Prostate gland (tissue), 2 donors: ENCODE measurements at regions not wholly inside any gene's neighbourhood (a gene's known extent, or its start where the extent isn't known, plus 50 kb on each side); places are given as distances from the start of the nearest gene placed in this dataset.

Experiments used
- DNase-seq: peaks from one replicate; pipeline ENCODE4 v3.0.0-alpha.2; 2019; ENCODE audit warnings: low spot score
- H3K27ac ChIP-seq, 2 donors: fragments of 200-600 bp; sonication (generic); 2 replicates each; pipeline ENCODE4 v1.5.1; 2017 to 2019
- H3K27me3 ChIP-seq: fragments of 200-600 bp; sonication (generic); replicated peaks from 2 replicates; pipeline ENCODE4 v1.5.1; 2019; ENCODE audit not compliant: insufficient read depth
- H3K36me3 ChIP-seq, 2 donors: fragments of 200-600 bp; sonication (generic); 1 replicate in 1 of 2; 2 replicates in 1 of 2; pipeline versions ENCODE4 v1.5.1 to v1.8.1; 2017 to 2019
- H3K4me1 ChIP-seq: fragments of 200-600 bp; sonication (generic); replicated peaks from 2 replicates; pipeline ENCODE4 v1.5.1; 2019
- H3K4me3 ChIP-seq, 2 donors: fragments of 200-600 bp; sonication (generic); 2 replicates each; pipeline ENCODE4 v1.5.1; 2017 to 2019
- H3K9me3 ChIP-seq: fragments of 200-600 bp; sonication (generic); 2 replicates; pipeline ENCODE4 v1.5.1; 2017
- POLR2A ChIP-seq: fragments of 450-650 bp; IDR thresholded peaks from one replicate; pipeline ENCODE4 v1.6.1; 2016; ENCODE audit warnings: antibody characterized with exemption, mild to moderate bottlenecking
- POLR2AphosphoS5 ChIP-seq: sonication (generic); formaldehyde crosslinking; IDR thresholded peaks from one replicate; pipeline ENCODE4 v1.6.1; 2017; ENCODE audit warnings: antibody characterized with exemption
- WGBS: methylation state at CpG from one replicate; pipeline ENCODE4 v1.1.5; 2018; 5-methylcytosine and 5-hydroxymethylcytosine counted together
- intact Hi-C: fragments of 100-400 bp; cut with DNase I; formaldehyde crosslinking; loops from one replicate; pipeline ENCODE4 v1.14.2; 2022
- TF ChIP-seq, protein P1 (sequence below), 4 experiments: fragments of 200-600 bp in 2 of 4; fragments of 450-650 bp in 2 of 4; sonication (generic) in 2 of 4; IDR thresholded peaks; 1 replicate in 3 of 4; 2 replicates in 1 of 4; pipeline ENCODE4 v1.5.1; 2016 to 2019; ENCODE audit warnings: antibody characterized with exemption in 4 of 4, mild to moderate bottlenecking in 2 of 4, moderate library complexity in 2 of 4

DNA sequence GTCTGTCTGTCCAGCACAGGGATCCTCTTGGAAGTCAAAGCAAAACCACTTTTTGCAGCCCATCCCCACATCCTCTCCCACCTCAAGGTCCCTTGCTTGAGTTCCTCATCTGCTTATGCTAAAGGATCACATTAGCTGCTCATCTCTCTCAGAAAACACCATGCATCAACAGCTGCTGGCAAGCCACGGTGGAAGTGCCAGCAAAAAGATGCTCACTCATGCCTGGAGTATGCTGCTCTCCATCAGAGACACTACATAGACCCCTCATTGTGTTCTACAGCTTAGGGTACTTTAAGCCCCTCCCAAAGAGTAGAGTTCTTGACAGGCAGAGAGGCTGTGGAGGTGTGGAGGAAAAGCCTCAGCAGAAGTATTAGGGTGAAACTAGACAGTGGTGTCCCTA is 94.6 kb upstream of the COL8A1 start:
- no peak for DNase-seq
- intact Hi-C loops = no loop called here

DNA sequence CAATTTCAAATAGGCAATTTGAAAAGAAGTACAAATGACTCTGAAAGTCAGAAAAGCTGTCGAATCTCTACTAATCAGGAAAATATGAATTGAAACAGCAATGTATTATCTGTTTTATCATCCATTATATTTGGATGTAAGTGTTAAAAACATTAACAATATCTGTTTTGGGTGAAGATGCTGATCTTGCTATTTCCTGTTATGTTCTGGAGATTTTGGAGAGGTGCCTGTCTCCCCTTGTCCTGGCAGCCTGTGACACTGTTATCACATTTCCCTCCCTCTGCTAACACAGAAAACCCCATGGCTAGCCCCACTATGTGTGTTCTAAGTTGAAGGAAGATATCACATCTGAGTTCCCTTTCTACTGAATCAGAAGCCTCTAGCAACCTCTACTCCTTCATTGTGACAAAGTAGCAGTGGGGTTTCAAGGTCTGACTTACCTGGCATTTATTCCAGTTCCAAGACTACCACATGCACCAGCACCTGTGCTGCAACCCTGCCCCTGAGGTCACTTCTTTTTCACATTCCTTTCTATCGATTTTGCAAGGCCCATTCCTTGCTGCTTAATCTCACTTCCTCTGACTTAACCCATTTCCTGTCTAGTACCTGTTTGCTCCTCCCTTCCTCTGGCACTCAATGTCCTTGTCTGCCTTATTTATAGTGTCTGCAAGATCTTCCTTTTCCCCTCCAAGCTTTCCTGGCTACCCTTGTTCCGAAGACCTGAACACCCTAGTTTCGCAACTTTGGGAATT is 95.5 kb upstream of the COL8A1 start:
- intact Hi-C loops = no loop called here
- H3K4me1 ChIP-seq = no peaks in the 10 kb centered on the region
- WGBS = 73% methylated on average over 4 of the region's 4 CpGs
- no peaks in the 10 kb centered on the region for H3K36me3 ChIP-seq
- H3K9me3 ChIP-seq = no peaks in the 10 kb centered on the region
- DNase-seq = no peak
- no peak for TF ChIP-seq POLR2AphosphoS5
- TF ChIP-seq, protein P1, sequence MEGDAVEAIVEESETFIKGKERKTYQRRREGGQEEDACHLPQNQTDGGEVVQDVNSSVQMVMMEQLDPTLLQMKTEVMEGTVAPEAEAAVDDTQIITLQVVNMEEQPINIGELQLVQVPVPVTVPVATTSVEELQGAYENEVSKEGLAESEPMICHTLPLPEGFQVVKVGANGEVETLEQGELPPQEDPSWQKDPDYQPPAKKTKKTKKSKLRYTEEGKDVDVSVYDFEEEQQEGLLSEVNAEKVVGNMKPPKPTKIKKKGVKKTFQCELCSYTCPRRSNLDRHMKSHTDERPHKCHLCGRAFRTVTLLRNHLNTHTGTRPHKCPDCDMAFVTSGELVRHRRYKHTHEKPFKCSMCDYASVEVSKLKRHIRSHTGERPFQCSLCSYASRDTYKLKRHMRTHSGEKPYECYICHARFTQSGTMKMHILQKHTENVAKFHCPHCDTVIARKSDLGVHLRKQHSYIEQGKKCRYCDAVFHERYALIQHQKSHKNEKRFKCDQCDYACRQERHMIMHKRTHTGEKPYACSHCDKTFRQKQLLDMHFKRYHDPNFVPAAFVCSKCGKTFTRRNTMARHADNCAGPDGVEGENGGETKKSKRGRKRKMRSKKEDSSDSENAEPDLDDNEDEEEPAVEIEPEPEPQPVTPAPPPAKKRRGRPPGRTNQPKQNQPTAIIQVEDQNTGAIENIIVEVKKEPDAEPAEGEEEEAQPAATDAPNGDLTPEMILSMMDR (IDR thresholded peaks at IDR 0.05) = no peak
- TF ChIP-seq POLR2A = no peak
- H3K4me3 ChIP-seq = no peak overlapping the region
- no peaks in the 10 kb centered on the region for H3K27me3 ChIP-seq
- no peak overlapping the region for H3K27ac ChIP-seq

More for the DNA sequence above, 94.6 kb upstream of the COL8A1 start:
- no peak overlapping the region for H3K27ac ChIP-seq
- TF ChIP-seq POLR2AphosphoS5 (no peak), POLR2A (no peak)
- TF ChIP-seq, protein P1 (IDR thresholded peaks at IDR 0.05) = no peak
- H3K4me3 ChIP-seq = no peak overlapping the region
- H3K9me3 ChIP-seq = no peaks in the 10 kb centered on the region
- WGBS = 0% methylated on average over 1 of the region's 1 CpG
- H3K4me1 ChIP-seq = no peaks in the 10 kb centered on the region
- no peaks in the 10 kb centered on the region for H3K27me3 ChIP-seq
- no peaks in the 10 kb centered on the region for H3K36me3 ChIP-seq

DNA sequence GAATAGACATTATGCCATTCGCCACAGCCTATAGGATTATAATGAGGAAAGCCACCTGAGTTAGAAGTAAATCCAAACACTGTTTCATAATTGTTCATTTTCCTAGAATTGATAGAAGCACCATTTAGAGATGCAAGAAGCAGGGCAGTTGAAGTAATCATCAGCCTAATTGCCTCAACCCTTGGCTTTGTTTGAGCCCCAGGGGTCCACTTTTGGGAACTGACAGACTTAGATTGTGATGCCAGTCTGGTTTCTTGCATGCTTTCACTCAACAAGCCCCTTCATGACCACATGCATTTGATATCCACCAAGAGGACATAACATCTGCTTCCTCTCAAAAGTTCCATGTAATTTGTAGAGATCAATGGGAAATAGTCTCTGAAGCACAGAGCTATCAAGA is 97.2 kb upstream of the COL8A1 start:
- no peak overlapping the region for H3K4me3 ChIP-seq
- H3K27ac ChIP-seq = no peak overlapping the region
- no peaks in the 10 kb centered on the region for H3K4me1 ChIP-seq
- H3K9me3 ChIP-seq = no peaks in the 10 kb centered on the region
- H3K36me3 ChIP-seq = no peaks in the 10 kb centered on the region
- H3K27me3 ChIP-seq = no peaks in the 10 kb centered on the region
- DNase-seq = no peak
- 94% methylated on average over 1 of the region's 1 CpG for WGBS
- TF ChIP-seq, protein P1 (IDR thresholded peaks at IDR 0.05) = no peak
- no peak for TF ChIP-seq POLR2A
- TF ChIP-seq POLR2AphosphoS5 = no peak
- intact Hi-C loops = no loop called here

DNA sequence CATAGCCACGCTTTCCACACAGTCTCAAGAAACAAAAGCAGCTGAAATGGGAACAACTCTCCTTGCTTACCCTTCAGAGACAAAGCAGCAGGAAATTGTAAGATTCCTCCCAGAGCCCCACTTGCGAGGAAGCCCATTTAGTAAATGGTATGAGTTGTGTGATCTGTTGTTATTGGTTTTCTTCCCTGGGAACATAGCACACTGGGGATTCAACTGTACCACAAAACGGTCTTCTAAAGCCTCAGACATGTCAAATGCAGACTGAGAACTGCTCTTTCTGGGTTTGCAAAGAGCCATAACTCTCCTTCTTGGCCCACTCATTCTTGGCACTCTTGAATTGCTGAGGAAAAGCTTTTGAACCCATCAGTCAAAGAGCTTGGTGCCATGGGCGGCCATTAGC is 101.0 kb upstream of the COL8A1 start:
- DNase-seq = no peak
- no peaks in the 10 kb centered on the region for H3K36me3 ChIP-seq
- TF ChIP-seq POLR2AphosphoS5 = no peak
- no peak for TF ChIP-seq POLR2A
- TF ChIP-seq, protein P1 (IDR thresholded peaks at IDR 0.05) = no peak
- 87% methylated on average over 4 of the region's 4 CpGs for WGBS
- H3K27me3 ChIP-seq = no peaks in the 10 kb centered on the region
- H3K4me3 ChIP-seq = no peak overlapping the region
- H3K27ac ChIP-seq = no peak overlapping the region
- no peaks in the 10 kb centered on the region for H3K4me1 ChIP-seq
- intact Hi-C loops = no loop called here
- H3K9me3 ChIP-seq = no peaks in the 10 kb centered on the region
